Caki2 (cell line): ENCODE measurements at regions not wholly inside any gene's neighbourhood (a gene's known extent, or its start where the extent isn't known, plus 50 kb on each side); places are given as distances from the start of the nearest gene placed in this dataset.

Experiments used
- DNase-seq: peaks from one replicate; pipeline ENCODE4 v3.0.0-alpha.2; 2015; ENCODE audit warnings: low read depth
- in situ Hi-C: cut with HindIII; loops from 2 replicates; pipeline ENCODE4 v1.10.0; 2016; ENCODE audit warnings: low sequenced_read_pairs, low pct_unique_long_range_greater_than_20kb, mixed read lengths

DNA sequence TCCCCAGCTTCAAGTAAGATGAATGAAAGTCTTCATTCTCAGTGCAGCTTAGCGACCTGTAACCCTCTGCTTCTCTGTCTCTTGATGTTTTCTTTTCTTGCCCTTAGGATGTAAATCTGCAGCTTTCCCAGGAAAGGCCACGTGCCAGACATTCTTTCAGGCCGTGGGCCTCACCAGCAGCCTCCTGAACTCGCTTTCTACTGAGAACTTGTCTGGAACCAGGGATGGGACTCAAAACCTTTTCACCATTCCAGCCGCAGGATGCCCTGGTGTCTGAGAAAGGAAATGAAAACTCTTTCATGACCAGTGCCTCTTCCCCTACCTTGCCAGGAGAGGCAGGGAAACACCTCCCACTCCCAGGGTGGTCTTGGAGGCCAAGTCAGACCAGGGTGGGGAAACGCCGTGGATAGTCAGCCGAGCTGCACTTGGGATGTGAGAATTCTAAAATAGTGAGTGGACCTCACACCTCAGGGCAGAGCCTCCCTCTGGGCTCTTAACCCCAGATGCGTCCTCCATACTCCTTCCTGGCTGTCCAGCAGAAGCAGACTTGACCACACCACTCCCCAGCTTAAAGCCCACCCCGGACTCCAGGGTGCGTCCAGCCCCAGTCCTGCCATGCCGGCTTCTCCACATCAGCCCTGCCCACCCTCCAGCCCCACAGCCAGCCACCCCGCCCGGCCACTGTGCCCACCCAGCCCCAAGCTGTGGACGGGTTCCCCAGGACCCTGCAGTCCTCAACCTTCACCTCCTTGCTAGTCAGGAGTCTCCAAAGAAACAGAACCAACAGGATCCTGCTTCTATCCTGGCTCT, 115.5 kb downstream of the TWIST2 start:
- DNase-seq = no peak
- in situ Hi-C loops = no loop called here

DNA sequence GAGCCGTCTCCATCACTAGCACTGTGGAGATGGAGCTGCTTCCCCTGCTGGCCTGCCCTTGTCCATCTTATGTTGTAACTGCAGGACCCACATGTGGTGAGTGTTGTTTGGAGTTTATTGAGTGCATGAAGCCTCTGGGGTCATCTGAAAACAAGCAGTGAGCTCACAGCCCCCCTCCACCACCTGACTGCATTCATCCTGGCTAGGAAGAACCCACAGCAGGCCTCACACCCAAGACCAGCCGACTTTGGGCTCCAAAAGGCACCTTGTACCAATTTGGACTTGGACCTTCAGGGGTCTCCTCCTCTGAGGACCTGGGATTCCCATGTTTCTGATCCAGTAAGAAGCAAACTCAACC, 116.1 kb downstream of the TWIST2 start:
- in situ Hi-C loops = no loop called here
- no peak for DNase-seq

DNA sequence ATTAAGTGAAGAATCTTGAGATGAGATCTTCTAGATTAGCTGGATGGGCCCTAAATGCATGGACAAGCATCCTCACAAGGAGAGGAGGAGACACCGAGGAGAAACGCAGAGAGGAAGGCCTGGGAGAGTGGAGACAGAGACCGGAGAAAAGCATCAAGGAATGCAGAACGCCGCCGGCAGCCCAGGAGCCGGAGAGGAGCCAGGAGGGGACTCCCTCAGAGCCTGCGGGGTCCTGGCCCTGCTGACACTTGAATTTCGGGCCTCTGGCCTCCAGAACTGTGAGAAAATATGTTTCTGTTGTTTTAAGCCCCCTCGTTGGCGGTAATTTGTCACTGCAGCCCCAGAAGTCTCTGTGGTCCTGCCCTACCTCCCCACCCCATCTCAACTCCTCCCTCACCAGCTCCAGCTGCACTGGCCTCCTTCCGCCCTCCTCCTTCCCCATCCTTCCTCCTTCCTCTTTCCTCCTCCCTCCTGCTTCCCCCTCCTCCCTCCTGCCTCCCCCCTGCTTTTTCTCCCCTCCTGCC, 116.7 kb downstream of the TWIST2 start:
- DNase-seq = no peak
- in situ Hi-C loops = no loop called here

DNA sequence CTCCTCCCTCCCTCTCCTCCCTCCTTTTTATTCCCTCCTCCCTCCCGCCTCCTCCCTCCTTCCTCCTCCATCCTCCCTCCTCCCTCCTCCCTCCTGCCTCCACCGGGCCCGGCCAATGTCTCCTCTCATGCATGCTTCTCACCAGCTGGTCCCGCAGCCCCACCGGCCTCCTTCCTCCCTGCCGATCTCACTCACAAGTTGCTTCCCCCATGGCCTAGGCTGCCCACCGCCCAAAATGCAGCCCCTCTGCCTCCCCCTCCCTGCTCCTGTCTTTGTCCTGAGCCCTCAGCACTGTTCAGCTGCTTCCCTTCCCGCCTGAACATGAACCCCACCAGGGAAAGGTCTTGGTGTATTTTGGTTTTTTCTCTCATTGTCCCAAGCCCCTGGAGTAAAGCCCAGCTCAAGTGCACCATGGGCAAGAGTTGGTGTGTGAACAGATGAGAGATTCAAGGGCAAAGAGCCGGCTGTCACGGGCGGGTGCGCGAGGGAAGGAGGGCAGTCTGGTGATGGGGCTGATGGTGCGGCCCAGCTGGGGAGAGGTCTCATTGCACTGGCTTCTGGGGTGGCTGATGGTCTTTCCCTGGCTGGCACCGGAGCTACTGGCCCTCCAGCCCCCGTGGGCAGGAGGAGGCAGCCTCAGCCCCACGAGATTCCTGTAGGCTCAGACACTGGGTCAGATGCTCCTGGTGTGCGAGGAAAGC, 117.6 kb downstream of the TWIST2 start:
- no peak for DNase-seq
- in situ Hi-C loops = no loop called here

DNA sequence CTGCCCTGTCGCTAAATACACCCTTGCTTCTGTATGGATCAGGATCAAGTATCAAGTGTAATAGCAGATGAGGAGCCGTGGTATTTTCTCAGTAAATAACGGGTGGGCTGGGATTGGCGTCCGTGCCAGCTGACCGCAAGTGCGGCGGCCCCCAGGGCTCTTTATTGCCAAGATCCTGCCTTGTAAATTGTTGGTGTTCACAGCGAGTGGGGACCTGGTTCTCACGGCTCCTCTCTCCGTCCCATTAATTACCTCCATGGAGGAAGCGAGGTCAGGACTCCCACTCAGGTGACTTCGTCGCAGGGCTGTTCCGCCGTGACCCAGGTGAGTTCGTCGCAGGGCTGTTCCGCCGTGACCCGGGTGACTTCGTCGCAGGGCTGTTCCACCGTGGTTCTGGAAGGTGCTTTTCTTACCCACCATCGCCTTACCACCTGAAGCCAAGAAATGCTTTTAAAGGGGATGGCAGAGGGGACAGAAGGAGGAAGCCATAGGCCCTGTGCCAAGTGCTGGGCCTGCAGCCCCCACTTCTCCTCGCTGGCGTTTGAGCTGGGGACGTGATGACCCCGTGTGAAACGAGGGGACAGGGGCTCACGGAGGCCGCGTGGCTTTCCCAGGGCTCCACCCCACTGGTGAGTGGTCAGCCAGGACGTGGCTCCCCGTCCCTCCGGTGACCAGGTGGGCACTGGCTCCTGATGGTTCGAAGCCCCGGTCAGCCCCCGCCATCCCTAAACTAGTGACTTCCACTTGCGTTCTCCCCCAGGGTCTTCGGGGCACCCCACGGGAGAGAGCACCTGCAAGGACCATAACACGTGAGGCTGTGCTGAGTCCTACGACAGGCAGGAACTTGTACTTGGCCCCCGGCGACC, 118.4 kb downstream of the TWIST2 start:
- in situ Hi-C loops = no loop called here
- DNase-seq = no peak

DNA sequence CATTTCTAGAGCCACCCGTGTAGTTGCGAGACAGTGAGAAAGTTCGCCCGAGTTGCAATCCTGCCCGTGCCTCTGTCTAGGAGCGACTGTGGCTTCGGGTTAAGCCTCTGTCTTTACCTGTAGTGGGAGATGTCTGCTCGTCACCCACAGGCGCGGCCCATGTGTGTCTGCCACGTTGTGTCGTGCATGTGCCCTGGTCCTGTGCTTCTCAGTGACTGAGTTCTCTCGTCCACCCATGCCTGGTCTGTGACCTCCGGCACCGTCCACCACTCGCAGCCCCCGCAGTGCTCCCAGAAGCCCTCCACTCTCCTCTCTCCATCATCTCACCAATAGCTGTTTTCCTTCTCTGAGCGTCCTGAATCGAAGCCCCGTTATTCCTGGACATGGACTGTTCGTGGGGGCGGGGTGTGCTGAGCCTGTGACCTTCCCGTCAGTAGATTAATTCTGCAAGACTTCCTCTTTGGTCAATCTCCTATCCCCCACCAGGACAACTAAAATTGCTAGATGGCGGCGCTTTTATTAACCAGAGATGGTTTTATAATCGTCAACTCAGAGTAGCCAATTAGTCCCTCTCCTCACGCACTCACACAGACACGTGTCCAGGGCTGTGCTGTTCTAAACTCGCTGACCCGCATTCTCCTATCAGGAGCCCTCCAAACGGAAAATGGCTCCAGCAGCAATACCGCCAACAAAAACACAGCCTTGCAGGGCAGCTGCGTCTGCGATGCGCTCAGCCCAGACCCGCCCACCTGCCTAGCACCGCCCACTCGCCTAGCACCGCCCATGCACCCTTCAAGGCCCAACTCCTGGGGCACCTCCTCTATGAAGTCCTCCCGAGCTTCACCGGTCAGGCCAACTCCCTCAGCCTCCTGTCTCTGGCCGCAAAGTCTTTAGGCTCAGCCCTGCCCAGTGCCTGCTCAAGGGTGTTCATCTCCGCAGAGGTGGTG, 119.4 kb downstream of the TWIST2 start:
- DNase-seq = no peak
- in situ Hi-C loops = no loop called here

DNA sequence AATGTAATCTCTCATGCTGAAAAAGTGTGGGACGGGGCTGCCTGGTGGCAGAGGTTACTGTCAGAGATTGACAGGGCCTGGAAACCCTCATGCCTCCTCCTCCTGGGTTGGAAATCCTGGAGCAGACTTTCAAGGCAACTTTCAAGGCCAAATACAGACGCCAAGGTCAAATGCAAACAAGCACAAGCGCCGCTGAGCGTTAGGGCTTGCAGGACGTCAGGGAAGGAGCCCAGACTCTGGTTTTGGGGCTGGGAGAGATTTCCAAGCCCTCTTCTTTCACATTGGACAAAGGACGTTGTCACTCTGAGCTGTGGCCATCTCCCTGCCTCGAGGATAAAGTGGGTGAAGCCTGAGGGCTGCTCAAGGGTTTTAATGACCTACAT, 120.1 kb downstream of the TWIST2 start:
- no peak for DNase-seq
- in situ Hi-C loops = no loop called here

DNA sequence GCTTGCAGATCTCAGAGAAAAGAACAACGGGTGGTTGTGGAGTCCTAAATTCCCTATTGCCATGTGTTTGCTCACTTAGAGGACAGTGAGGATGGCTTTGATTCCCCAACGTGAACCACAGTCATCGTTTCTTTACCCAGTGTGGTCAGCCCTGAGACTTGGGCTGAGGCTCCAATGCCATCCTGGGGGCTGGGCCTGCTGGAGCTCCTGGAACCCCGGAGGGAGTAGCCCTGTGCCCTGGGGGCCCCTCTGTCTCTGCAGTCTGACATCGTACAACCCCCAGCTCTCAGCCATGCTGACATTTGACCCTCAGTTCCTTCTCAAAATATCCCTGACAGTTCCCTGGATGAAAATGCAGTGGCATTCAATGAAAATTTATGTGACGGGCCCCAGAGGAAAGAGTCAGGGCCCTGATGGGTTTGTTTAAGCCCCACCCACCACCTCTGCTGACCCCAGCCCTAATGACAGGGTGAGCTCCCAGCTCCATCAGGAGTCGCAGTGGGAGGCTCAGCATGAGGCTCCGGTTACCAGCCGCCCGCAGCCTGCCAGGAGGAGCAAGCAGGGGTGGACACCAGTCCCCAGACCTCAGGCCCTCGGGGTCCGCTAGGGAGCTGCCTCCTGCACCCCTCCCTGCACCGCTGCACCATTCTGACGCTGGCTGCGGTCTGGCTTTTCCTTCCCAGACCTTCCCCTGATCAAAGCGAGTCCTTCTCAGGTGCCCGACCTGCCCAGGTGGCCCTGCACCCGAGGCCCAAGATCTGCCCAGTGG, 120.9 kb downstream of the TWIST2 start:
- no peak for DNase-seq
- in situ Hi-C loops = no loop called here

DNA sequence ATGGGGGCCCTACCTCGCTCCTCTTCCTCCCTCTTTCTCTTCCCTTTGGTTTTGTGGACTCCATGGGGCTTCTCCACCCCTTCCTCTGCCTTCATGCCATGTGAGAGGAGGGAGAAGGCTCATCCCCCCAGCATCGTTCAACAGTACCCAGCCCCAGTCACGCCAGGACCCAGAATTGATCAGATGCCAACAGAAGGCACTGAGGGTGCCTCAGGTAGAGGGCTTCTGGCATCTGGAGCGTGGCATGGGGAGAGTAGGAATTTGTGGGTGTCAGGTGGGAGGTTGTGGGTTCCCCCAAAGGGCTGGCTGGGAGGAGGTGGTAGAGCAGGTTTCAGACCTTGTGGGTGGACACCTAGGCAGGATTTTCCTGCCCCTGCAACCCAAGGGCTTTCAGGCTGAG, 122.0 kb downstream of the TWIST2 start:
- in situ Hi-C loops = no loop called here

DNA sequence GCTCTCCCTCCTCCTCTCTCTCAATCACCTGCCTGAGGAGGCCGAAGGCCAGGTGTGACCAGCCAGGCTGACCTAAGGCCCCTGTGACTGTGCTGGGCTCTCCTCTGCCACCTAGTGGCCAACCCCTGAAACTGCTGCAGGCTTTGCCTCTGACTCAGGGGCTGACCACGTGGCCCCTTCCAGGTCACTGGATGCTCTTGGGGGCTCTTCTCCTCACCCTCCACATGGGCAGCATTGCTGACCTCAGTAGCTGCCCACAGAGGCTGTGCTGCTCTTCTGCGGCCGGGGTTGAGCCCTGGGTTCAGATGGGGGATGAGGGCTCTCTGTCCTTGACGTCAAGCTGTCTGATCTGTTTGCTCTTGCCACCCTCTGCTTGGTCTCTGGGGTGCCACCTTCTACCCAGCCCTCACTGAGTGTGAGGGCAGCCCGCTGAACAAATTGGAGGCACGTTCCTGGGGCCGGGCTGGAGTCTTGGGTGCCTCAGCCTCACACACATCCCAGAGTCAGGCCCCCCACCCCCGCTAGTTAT, 122.7 kb downstream of the TWIST2 start:
- peak; percentile 37 for DNase-seq
- in situ Hi-C loops = no loop called here

More for the DNA sequence above, 122.0 kb downstream of the TWIST2 start:
- DNase-seq = no peak

DNA sequence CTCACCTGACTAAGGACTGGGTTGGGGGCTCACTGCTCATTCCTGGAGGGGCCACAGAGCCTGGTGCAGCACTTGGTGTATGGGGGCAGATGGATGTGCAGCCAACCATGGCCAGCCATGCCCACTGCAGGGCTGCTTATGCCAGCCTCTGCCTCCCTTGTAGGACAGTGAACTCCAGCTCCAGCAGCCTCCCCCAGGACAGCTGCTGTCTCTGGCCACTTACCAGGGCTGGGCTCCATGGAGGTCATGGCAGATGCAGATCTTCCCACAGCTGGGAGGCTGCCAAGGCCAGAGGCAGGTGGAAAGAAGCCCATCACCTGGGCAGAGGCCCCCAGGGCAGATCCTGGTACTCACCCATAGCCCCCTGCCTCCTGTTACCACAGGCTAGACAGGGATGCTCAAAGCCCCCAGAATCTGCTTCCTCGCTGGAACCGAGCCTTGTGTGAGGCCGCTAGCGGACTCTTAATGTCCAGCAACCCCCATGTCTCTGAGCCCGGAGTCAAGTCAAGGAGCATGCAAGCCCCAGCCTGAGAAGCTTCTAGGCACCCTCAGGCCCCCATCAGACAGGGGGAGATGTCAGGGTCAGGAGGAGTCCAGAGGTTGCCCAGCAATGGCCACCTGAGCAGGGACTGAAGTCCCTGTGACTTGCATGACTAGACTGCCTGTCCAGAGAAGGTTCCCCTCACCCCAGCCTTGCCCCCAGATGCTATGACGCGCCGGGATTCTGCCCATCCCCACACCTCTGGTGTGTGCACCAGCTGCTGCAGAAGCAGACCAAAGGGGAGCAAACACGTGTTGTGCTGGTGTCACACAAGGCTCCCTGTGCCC, 123.6 kb downstream of the TWIST2 start:
- DNase-seq = no peak
- in situ Hi-C loops = no loop called here

DNA sequence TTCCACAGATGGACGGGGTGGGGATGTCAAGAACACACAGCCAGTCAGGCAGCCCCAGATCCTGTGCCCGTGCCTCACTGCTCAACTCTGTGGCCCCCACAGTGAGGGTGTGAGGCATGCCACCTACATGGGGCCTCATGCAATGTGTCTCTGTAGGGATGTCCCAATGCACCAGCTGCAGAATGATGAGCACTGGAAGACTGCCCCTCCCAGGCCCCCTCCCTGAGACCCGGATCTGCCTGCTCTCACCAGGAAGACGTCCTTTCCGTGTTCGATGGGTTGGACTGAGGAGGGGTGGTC, 124.2 kb downstream of the TWIST2 start:
- DNase-seq = no peak
- in situ Hi-C loops = no loop called here

DNA sequence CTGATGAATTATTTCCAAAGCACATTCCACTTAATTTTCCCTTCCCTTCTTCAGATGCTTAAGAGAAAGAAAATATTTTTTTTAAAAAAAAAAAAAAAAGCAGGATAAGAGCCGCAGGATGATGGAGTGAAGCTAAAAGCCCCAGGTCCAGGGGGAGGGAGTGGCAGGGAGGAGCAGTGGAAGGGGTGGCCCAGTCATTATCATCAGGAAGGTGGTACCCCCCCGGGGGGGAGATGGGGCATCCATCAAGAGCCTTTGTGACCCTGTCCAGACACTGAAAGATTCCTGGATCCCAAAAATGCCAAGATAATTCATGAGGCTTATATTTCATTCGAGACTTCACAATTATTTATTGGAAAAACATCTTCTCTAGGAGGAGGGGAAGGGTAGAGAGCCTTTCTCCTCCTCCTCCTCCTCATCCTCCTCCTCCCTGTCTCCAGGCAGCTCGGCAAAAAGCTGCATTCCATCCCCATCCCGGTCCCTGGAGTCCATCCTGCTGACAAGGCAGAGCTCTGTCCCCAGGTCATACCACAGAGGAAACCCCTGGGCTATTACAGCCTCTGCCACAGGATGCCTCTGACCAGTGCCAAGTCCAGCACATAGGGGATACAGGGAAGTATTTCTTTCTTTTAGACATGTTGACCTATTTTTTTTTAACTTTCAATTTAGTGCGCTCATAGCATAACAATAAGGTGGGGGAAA, 125.3 kb downstream of the TWIST2 start:
- DNase-seq = no peak
- in situ Hi-C loops = no loop called here

DNA sequence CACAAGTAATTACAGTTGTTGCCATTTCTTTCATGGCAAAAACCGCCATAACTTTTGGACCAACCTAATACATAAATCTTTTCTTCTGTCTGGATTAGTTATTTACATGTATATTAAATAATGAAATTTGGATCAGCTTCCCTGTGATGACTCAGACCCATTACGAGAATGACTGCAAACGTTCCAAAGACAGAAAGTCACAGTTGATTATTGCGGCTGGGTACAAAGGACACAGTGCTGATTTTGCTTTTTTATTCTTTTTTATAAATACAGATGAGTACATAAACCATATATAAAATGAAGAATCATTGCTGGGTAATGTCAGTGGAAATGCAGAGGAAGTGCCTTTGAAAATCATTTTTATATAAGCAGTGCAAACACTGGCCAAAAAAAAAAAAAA, 126.2 kb downstream of the TWIST2 start:
- in situ Hi-C loops = no loop called here
- no peak for DNase-seq

DNA sequence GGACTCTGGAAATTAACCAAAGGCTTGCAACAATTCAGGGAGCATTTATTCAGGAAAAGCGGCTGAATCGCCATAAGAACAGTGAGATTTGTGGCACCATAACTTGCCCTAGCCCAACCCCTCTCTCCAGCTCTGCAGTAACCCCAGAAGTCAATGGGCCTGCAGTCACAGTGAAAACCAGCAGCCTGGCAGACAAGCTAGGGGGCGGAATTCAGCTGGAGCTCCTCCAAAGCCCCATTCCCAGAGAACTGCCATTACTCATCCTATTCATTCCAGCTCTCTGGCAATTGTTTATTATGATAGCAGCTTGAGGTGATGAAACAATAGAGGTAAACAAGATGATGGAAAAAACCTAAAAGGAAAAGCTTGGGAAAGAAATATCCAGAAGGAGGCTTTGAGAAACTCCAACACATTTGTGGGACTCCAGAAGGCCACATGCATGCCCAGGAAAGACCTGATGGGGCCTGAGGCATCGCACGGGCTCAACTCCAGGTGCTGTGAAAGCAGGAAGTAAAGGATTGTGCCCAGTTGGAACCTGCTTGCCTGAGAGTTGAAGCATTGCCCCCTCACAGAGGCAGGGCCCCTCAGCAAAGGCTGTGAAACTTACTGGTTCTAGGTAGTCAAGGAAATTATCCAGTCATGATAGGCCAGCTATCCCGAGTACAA, 126.7 kb downstream of the TWIST2 start:
- in situ Hi-C loops = no loop called here
- DNase-seq = peak; percentile 50
